HG03439 (cell line): ENCODE measurements at regions not wholly inside any gene's neighbourhood (a gene's known extent, or its start where the extent isn't known, plus 50 kb on each side); places are given as distances from the start of the nearest gene placed in this dataset.

ENCODE experiments used
- ATAC-seq: cut with Tn5 transposase; IDR thresholded peaks from one replicate; pipeline ENCODE4 v1.9.1; 2021; ENCODE audit warnings: mild to moderate bottlenecking, moderate library complexity; ENCODE audit not compliant: unreplicated experiment

- no peak for ATAC-seq
Observed at GRCh38 chr1:96374076-96374762, 347.4 kb upstream of the PTBP2 start.

GRCh38 chr1:96376846-96377245 is 344.7 kb upstream of the PTBP2 start:
- no peak for ATAC-seq

GRCh38 chr1:96384611-96385010 is 337.0 kb upstream of the PTBP2 start:
- ATAC-seq: no peak

- no peak for ATAC-seq
Observed at GRCh38 chr1:96387785-96388184, 333.8 kb upstream of the PTBP2 start.

GRCh38 chr1:96388421-96389310 is 332.9 kb upstream of the PTBP2 start:
- ATAC-seq: no peak

GRCh38 chr1:96400089-96400488 is 321.5 kb upstream of the PTBP2 start:
- ATAC-seq: no peak

- no peak for ATAC-seq
Observed at GRCh38 chr1:96409087-96409486, 312.5 kb upstream of the PTBP2 start.

- no peak for ATAC-seq
Observed at GRCh38 chr1:96409689-96410088, 311.9 kb upstream of the PTBP2 start.

GRCh38 chr1:96411006-96411405 is 310.6 kb upstream of the PTBP2 start:
- no peak for ATAC-seq

GRCh38 chr1:96414598-96414997 is 307.0 kb upstream of the PTBP2 start:
- ATAC-seq: no peak

GRCh38 chr1:96416111-96416595 is 305.4 kb upstream of the PTBP2 start:
- no peak for ATAC-seq

- peak; percentile 96 for ATAC-seq
Observed at GRCh38 chr1:96416701-96417444, 304.7 kb upstream of the PTBP2 start.

- no peak for ATAC-seq
Observed at GRCh38 chr1:96418969-96419368, 302.6 kb upstream of the PTBP2 start.

- no peak for ATAC-seq
Observed at GRCh38 chr1:96424877-96425276, 296.7 kb upstream of the PTBP2 start.

- ATAC-seq: no peak
Observed at GRCh38 chr1:96425382-96426129, 296.0 kb upstream of the PTBP2 start.

- no peak for ATAC-seq
Observed at GRCh38 chr1:96427616-96428015, 294.0 kb upstream of the PTBP2 start.

GRCh38 chr1:96445302-96445701 is 276.3 kb upstream of the PTBP2 start:
- no peak for ATAC-seq

- ATAC-seq: no peak
Observed at GRCh38 chr1:96464066-96464465, 257.5 kb upstream of the PTBP2 start.

GRCh38 chr1:96464522-96464921 is 257.1 kb upstream of the PTBP2 start:
- no peak for ATAC-seq

- no peak for ATAC-seq
Observed at GRCh38 chr1:96464991-96465390, 256.6 kb upstream of the PTBP2 start.

GRCh38 chr1:96465441-96465840 is 256.1 kb upstream of the PTBP2 start:
- ATAC-seq: no peak
